GM23248 (cell line): ENCODE measurements at regions not wholly inside any gene's neighbourhood (a gene's known extent, or its start where the extent isn't known, plus 50 kb on each side); places are given as distances from the start of the nearest gene placed in this dataset.

Source experiments
- DNase-seq: peaks from one replicate; pipeline ENCODE4 v3.0.0-alpha.2; 2015
- H2AFZ ChIP-seq: fragments of 200-600 bp; sonication (generic); 2 replicates; pipeline ENCODE4 v1.6.1; 2016; ENCODE audit warnings: antibody characterized with exemption
- H3F3A ChIP-seq: fragments of 200-600 bp; sonication (generic); 2 replicates; pipeline ENCODE4 v1.6.1; 2016; ENCODE audit warnings: mild to moderate bottlenecking, antibody characterized with exemption, mixed run types; ENCODE audit not compliant: insufficient read depth
- H3K27ac ChIP-seq: fragments of 200-600 bp; sonication (generic); 2 replicates; pipeline ENCODE4 v1.5.1; 2016; ENCODE audit warnings: mild to moderate bottlenecking
- H3K27me3 ChIP-seq: fragments of 200-600 bp; sonication (generic); replicated peaks from 2 replicates; pipeline ENCODE4 v1.6.1; 2016; ENCODE audit warnings: mild to moderate bottlenecking; ENCODE audit not compliant: insufficient read depth
- H3K36me3 ChIP-seq: fragments of 200-600 bp; sonication (generic); 2 replicates; pipeline ENCODE4 v1.6.1; 2016; ENCODE audit warnings: low read depth, mild to moderate bottlenecking
- H3K4me1 ChIP-seq: fragments of 200-600 bp; sonication (generic); 2 replicates; pipeline ENCODE4 v1.6.1; 2016; ENCODE audit warnings: mild to moderate bottlenecking; ENCODE audit not compliant: insufficient read depth
- H3K4me2 ChIP-seq: fragments of 200-600 bp; sonication (generic); one replicate; pipeline ENCODE4 v1.6.1; 2016; ENCODE audit warnings: mild to moderate bottlenecking; ENCODE audit not compliant: unreplicated experiment
- H3K4me3 ChIP-seq: fragments of 200-600 bp; sonication (generic); 2 replicates; pipeline ENCODE4 v1.5.1; 2016; ENCODE audit warnings: mild to moderate bottlenecking
- H3K79me2 ChIP-seq: fragments of 200-600 bp; sonication (generic); 2 replicates; pipeline ENCODE4 v1.6.1; 2016; ENCODE audit warnings: mild to moderate bottlenecking; ENCODE audit not compliant: insufficient read depth
- H3K9ac ChIP-seq: fragments of 200-600 bp; sonication (generic); 2 replicates; pipeline ENCODE4 v1.6.1; 2016; ENCODE audit warnings: mild to moderate bottlenecking
- H3K9me2 ChIP-seq: fragments of 200-600 bp; sonication (generic); 2 replicates; pipeline ENCODE4 v1.6.1; 2016; ENCODE audit warnings: mixed run types, mild to moderate bottlenecking, moderate library complexity; ENCODE audit not compliant: insufficient read depth
- H3K9me3 ChIP-seq: fragments of 200-600 bp; sonication (generic); one replicate; pipeline ENCODE4 v1.6.1; 2017; ENCODE audit warnings: low read depth
- H4K20me1 ChIP-seq: fragments of 200-600 bp; sonication (generic); 2 replicates; pipeline ENCODE4 v1.6.0; 2016; ENCODE audit not compliant: insufficient read depth
- EZH2 ChIP-seq: fragments of 200-600 bp; sonication (generic); IDR thresholded peaks from 2 replicates; pipeline ENCODE4 v1.6.1; 2018; ENCODE audit warnings: antibody characterized with exemption, mild to moderate bottlenecking; ENCODE audit not compliant: insufficient read depth, poor library complexity, severe bottlenecking
- EZH2phosphoT487 ChIP-seq: fragments of 200-600 bp; sonication (generic); IDR thresholded peaks from 2 replicates; pipeline ENCODE4 v1.6.1; 2018; ENCODE audit warnings: antibody characterized with exemption, moderate library complexity, mild to moderate bottlenecking, low read depth; ENCODE audit not compliant: insufficient read depth
- WGBS, 2 experiments: methylation state at CpG; one replicate each; pipeline ENCODE4 v1.1.6; 2015 to 2017; ENCODE audit warnings: low lambda C conversion rate in 2 of 2, low coverage in 1 of 2; ENCODE audit errors: missing lambda C conversion rate in 2 of 2; 5-methylcytosine and 5-hydroxymethylcytosine counted together
- in situ Hi-C: fragments of 300-500 bp; cut with MboI; formaldehyde crosslinking; loops from 2 replicates; pipeline ENCODE4 v1.15.0; 2020

DNA sequence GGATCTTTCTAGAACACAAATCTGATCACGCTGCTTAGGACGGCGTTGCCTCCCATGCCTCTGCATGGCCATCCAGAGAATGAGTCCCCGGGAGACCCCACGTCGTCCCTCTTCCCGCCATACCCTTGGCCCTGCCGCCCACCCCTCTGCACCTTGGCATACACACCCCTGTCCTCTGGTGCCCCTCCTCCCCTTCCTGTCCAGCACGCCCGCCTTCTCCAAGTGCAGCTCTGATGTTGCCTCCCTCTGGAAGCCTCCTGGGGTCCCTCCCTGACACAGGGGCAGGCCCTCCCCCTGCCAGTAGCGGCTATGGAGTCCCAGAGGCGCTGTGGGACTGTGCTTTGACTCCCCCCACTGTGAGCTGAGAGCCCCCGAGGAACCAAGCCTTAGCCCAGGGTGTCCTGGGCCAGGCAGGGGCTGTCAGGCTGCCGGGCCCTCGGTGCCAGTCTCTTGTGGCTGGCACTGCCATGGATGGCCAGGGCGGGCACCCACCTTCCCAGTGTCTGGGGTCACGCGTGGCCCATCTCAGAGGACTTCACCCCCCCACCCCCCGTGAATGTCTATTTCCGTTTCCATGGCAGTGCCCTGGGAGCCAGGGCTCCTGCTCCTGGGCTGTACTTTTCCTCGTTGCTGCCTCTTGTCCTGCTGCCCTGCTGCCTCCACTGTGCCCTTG lies 70.5 kb upstream of the RNU6ATAC start:
- no peak for DNase-seq
- H3K9me2 ChIP-seq = no peaks in the 10 kb centered on the region
- H3K36me3 ChIP-seq = no peaks in the 10 kb centered on the region
- in situ Hi-C loops = no loop called here
- WGBS, 2 experiments = 65 to 69% methylated on average over 17 to 21 of the region's 21 CpGs
- H3K27ac ChIP-seq = no peak overlapping the region
- no peak overlapping the region for H3K4me3 ChIP-seq
- no peak for TF ChIP-seq EZH2phosphoT487
- TF ChIP-seq EZH2 = no peak
- H3K79me2 ChIP-seq = no peaks in the 10 kb centered on the region
- no peak overlapping the region for H2AFZ ChIP-seq
- H3K9me3 ChIP-seq = no peaks in the 10 kb centered on the region
- H4K20me1 ChIP-seq = no peaks in the 10 kb centered on the region
- peaks cover 13% of the 10 kb centered on the region for H3K27me3 ChIP-seq
- no peaks in the 10 kb centered on the region for H3F3A ChIP-seq
- no peak overlapping the region for H3K9ac ChIP-seq
- no peaks in the 10 kb centered on the region for H3K4me1 ChIP-seq
- no peak overlapping the region for H3K4me2 ChIP-seq

DNA sequence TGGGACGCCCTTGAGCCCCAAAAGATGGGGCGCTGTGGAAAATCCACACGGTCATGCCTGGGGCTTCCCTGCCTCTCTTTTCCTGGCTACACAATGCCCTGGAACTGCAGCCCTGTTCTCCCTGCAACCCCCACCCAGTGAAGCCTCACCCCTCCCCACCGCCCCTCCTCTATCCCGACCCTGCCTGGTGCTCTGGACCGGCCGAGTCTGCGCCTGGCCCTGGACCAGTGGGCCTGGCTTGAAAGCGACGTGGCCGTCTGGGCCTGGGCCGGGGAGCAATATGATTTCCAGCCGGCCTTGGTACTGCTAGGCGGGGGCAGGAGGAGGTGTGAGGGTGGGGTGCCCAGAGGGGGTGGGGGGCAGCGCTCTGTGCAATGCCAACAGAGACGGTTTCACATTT lies 71.0 kb upstream of the RNU6ATAC start:
- Histone ChIP-seq H2AFZ (no peak overlapping the region), H3F3A (no peaks in the 10 kb centered on the region), H3K36me3 (no peaks in the 10 kb centered on the region), H3K4me3 (no peak overlapping the region), H3K9me2 (no peaks in the 10 kb centered on the region), H3K4me1 (no peaks in the 10 kb centered on the region), H3K9me3 (no peaks in the 10 kb centered on the region), H4K20me1 (no peaks in the 10 kb centered on the region), H3K27ac (no peak overlapping the region), H3K27me3 (peaks cover 10% of the 10 kb centered on the region), H3K4me2 (no peak overlapping the region), H3K79me2 (no peaks in the 10 kb centered on the region), H3K9ac (no peak overlapping the region)
- WGBS, 2 experiments = 21 to 25% methylated on average over 16 of the region's 16 CpGs
- DNase-seq = peak; percentile 12
- in situ Hi-C loops = no loop called here
- no peak for TF ChIP-seq EZH2phosphoT487
- TF ChIP-seq EZH2 = no peak

DNA sequence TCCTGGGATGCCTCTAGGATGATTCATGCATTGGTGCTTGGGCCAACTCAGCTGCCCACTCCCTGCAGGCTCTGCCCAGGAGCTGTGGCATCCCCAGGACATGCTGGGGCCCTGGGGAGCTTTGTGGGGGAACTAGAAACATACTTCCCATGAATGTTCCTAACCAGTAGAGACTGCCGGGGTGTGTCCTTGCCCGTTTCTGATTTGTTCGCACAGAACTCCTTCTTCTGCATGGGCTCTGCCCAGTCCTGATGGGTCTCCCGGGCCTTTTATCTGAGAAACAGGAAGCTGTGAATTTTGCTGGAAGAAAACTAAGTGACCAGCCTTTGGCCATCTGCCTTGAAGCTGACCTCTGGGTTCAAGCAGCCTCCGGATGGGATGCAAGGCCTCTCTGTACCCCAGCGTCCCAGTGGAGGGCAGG lies 71.6 kb upstream of the RNU6ATAC start:
- Histone ChIP-seq H4K20me1 (no peaks in the 10 kb centered on the region), H3K4me2 (no peak overlapping the region), H3K9me2 (no peaks in the 10 kb centered on the region), H3K9ac (no peak overlapping the region), H2AFZ (no peak overlapping the region), H3K4me3 (no peak overlapping the region), H3K9me3 (no peaks in the 10 kb centered on the region), H3K27ac (no peak overlapping the region), H3K27me3 (peaks cover 5% of the 10 kb centered on the region), H3K79me2 (no peaks in the 10 kb centered on the region), H3K4me1 (no peaks in the 10 kb centered on the region), H3K36me3 (no peaks in the 10 kb centered on the region), H3F3A (no peaks in the 10 kb centered on the region)
- 29 to 37% methylated on average over 6 of the region's 6 CpGs for WGBS, 2 experiments
- DNase-seq = peak; percentile 43
- TF ChIP-seq EZH2 = no peak
- no peak for TF ChIP-seq EZH2phosphoT487
- in situ Hi-C loops = no loop called here

DNA sequence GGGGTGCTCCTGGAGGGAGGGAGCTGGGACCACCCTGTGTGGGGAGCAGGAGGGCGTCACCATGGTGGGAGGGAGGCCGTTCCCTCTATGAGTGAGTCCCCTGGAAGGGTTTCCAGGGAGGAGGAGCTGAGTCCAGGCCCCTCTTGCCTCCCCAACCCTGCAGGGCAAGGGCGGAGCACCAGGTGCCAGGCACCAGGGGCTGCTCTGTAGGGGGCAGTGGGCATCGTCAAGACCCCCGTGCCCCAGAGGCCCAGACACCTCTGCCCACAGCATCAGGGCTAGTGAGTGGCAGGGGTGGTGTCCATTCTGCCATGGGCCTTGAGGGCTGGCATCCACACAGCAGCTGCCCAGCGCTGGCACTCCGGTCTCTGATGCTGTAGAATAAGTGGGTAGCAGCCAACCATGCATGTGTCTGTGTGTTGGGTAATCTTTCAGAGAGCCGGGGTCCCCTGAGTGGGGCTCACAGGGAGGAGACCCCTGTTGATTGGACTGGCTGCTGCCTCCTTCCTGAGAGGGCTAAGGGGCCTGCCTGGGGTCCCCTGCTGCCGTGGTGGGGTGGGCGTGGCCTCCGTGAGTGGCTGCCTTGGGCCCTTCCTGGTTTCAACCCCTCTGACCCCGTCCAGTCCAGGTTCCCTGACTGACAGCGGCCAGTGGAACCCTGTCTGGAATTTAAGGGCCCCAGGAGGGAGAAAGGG lies 72.7 kb upstream of the RNU6ATAC start:
- H3K36me3 ChIP-seq = no peaks in the 10 kb centered on the region
- H3K27ac ChIP-seq = no peak overlapping the region
- no peaks in the 10 kb centered on the region for H3K79me2 ChIP-seq
- H2AFZ ChIP-seq = no peak overlapping the region
- no peak for DNase-seq
- no peaks in the 10 kb centered on the region for H3K9me2 ChIP-seq
- no peaks in the 10 kb centered on the region for H3K4me1 ChIP-seq
- H3F3A ChIP-seq = no peaks in the 10 kb centered on the region
- no peak overlapping the region for H3K9ac ChIP-seq
- in situ Hi-C loops = no loop called here
- H4K20me1 ChIP-seq = no peaks in the 10 kb centered on the region
- H3K4me3 ChIP-seq = no peak overlapping the region
- no peaks in the 10 kb centered on the region; the same call in 1 of the 2 replicates for H3K27me3 ChIP-seq
- H3K4me2 ChIP-seq = no peak overlapping the region
- no peaks in the 10 kb centered on the region for H3K9me3 ChIP-seq
- WGBS, 2 experiments = 65 to 75% methylated on average over 13 of the region's 13 CpGs
- TF ChIP-seq EZH2phosphoT487 (no peak), EZH2 (no peak)
